LNCaP clone FGC (cell line): ENCODE measurements at regions not wholly inside any gene's neighbourhood (a gene's known extent, or its start where the extent isn't known, plus 50 kb on each side); places are given as distances from the start of the nearest gene placed in this dataset.

Source experiments
- DNase-seq: peaks from one replicate; pipeline ENCODE4 v3.0.0-alpha.2; 2011; ENCODE audit warnings: low read depth
- H3K4me3 ChIP-seq: 2 replicates; pipeline ENCODE4 v1.5.1; 2011; ENCODE audit warnings: mild to moderate bottlenecking, low read depth, low read length, control low read depth
- CTCF ChIP-seq: IDR thresholded peaks from 2 replicates; pipeline ENCODE4 v1.5.1; 2012; ENCODE audit warnings: mild to moderate bottlenecking; ENCODE audit not compliant: control insufficient read depth, insufficient read depth; ENCODE audit errors: extremely low read depth

GRCh38 chrX:145677109-145677817, 140.4 kb upstream of the SLITRK2 start:
- no peak overlapping the region for H3K4me3 ChIP-seq
- TF ChIP-seq CTCF, result no peak
- DNase-seq, result no peak

- TF ChIP-seq CTCF, result no peak
- H3K4me3 ChIP-seq, result no peak overlapping the region
- DNase-seq, result no peak
Measured at GRCh38 chrX:145682518-145683298, 134.9 kb upstream of the SLITRK2 start.

- no peak for TF ChIP-seq CTCF
- DNase-seq, result no peak
- no peak overlapping the region for H3K4me3 ChIP-seq
Measured at GRCh38 chrX:145687146-145687545, 130.5 kb upstream of the SLITRK2 start.

- no peak for TF ChIP-seq CTCF
- DNase-seq, result no peak
- H3K4me3 ChIP-seq, result no peak overlapping the region
Measured at GRCh38 chrX:145687707-145688106, 129.9 kb upstream of the SLITRK2 start.

- no peak overlapping the region for H3K4me3 ChIP-seq
- TF ChIP-seq CTCF, result no peak
- no peak for DNase-seq
Measured at GRCh38 chrX:145694048-145694447, 123.6 kb upstream of the SLITRK2 start.

GRCh38 chrX:145715641-145716138, 101.9 kb upstream of the SLITRK2 start:
- no peak for TF ChIP-seq CTCF
- DNase-seq, result no peak
- no peak overlapping the region for H3K4me3 ChIP-seq
